ENCODE measurements at regions not wholly inside any gene's neighbourhood (a gene's known extent, or its start where the extent isn't known, plus 50 kb on each side); places are given as distances from the start of the nearest gene placed in this dataset.
"Not testable (repeated sequence)": the region's sequence is repeated elsewhere in the genome, so short reads cannot be mapped to it uniquely, and the experiment has no call there.

- DNase-seq = not testable (repeated sequence)
Observed at GRCh38 chr11:3437441-3437840, 58.5 kb upstream of the ZNF195 start.

- DNase-seq = no peak
Observed at GRCh38 chr11:3434976-3435375, 56.0 kb upstream of the ZNF195 start.

GRCh38 chr11:3429191-3429590 lies 50.2 kb upstream of the ZNF195 start:
- not testable (repeated sequence) for DNase-seq

All from NCI-H1417 (cell line).